ENCODE measurements at regions not wholly inside any gene's neighbourhood (a gene's known extent, or its start where the extent isn't known, plus 50 kb on each side); places are given as distances from the start of the nearest gene placed in this dataset.

DNA sequence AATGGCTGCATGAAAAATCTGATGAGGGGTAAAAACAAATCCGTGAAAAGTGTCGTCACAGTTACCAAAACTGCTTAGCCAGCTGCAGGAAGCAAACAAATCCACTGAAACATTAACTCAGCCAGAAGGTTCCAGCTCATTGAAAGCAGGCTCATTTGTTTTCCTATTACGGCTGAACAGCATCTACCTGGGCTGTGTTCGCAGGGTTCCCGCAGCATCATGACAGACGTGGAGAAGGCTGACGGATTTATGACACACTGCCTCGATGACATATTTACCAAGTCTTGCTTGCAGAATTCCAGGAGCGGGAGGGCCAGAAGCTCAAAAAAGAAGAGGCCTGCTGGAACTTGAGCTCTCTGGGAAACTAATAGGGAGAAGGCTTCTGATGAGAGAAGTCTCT, 781.1 kb downstream of the RAB28 start:
- no peak for TF ChIP-seq TAF1 (IDR thresholded peaks at IDR 0.05; ENCODE audit: borderline replicate concordance, insufficient read depth, low read length)
- TF ChIP-seq, protein P1, sequence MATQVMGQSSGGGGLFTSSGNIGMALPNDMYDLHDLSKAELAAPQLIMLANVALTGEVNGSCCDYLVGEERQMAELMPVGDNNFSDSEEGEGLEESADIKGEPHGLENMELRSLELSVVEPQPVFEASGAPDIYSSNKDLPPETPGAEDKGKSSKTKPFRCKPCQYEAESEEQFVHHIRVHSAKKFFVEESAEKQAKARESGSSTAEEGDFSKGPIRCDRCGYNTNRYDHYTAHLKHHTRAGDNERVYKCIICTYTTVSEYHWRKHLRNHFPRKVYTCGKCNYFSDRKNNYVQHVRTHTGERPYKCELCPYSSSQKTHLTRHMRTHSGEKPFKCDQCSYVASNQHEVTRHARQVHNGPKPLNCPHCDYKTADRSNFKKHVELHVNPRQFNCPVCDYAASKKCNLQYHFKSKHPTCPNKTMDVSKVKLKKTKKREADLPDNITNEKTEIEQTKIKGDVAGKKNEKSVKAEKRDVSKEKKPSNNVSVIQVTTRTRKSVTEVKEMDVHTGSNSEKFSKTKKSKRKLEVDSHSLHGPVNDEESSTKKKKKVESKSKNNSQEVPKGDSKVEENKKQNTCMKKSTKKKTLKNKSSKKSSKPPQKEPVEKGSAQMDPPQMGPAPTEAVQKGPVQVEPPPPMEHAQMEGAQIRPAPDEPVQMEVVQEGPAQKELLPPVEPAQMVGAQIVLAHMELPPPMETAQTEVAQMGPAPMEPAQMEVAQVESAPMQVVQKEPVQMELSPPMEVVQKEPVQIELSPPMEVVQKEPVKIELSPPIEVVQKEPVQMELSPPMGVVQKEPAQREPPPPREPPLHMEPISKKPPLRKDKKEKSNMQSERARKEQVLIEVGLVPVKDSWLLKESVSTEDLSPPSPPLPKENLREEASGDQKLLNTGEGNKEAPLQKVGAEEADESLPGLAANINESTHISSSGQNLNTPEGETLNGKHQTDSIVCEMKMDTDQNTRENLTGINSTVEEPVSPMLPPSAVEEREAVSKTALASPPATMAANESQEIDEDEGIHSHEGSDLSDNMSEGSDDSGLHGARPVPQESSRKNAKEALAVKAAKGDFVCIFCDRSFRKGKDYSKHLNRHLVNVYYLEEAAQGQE (IDR thresholded peaks at IDR 0.05; ENCODE audit: insufficient read depth in 1 of 2, low read depth in 2 of 2, low read length in 2 of 2): no peak
- no peak for TF ChIP-seq SIN3A (IDR thresholded peaks at IDR 0.05; ENCODE audit: borderline replicate concordance, insufficient read depth, low read length)
- TF ChIP-seq FOXP2 (optimal IDR thresholded peaks at IDR 0.05; ENCODE audit: borderline replicate concordance, extremely low read depth, extremely low read length, insufficient read depth): no peak
- TF ChIP-seq POLR2AphosphoS5 (IDR thresholded peaks at IDR 0.05; ENCODE audit: low read depth, low read length): no peak

DNA sequence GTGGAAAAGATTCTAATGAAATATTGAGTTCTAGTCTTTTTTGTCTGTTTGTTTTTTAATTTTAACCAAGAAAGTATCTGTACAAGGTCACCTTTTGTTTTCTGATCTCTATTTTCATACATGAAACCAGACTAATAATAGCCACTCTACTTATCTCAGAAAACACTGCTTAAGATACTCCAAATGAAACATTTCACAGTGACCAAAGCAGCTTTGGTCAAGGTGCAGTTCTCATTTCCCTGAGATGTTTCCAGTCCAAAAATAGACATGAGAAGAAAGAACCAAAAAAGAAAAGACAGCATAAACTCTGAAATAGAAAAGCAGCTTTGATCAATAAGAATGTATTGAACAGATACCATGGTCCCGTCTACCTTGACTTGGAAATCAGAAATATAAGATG, 782.8 kb downstream of the RAB28 start:
- TF ChIP-seq TAF1 (IDR thresholded peaks at IDR 0.05; ENCODE audit: borderline replicate concordance, insufficient read depth, low read length) (no peak), POLR2AphosphoS5 (IDR thresholded peaks at IDR 0.05; ENCODE audit: low read depth, low read length) (no peak), FOXP2 (optimal IDR thresholded peaks at IDR 0.05; ENCODE audit: borderline replicate concordance, extremely low read depth, extremely low read length, insufficient read depth) (no peak), SIN3A (IDR thresholded peaks at IDR 0.05; ENCODE audit: borderline replicate concordance, insufficient read depth, low read length) (no peak)
- TF ChIP-seq, protein P1 (IDR thresholded peaks at IDR 0.05; ENCODE audit: insufficient read depth in 1 of 2, low read depth in 2 of 2, low read length in 2 of 2): no peak

DNA sequence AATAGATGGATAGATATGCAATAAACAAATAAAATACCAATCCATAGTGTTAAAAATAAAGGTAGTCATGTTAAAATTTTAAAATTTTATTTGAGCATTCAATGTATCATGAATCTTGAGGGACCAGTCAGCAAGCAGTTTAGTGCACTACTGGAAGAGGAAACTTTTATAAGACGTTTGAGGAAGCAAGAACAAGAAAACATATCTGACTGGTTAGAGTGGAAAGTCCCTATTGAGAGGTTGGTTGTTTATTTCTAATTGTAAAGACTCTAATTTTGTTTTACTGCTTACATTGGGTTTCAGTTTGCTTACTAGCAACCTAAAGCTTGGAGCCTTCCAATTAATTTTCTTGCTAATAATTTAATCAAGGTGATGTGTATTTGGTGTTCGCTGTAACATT, 786.2 kb downstream of the RAB28 start:
- TF ChIP-seq POLR2AphosphoS5 (IDR thresholded peaks at IDR 0.05; ENCODE audit: low read depth, low read length) (no peak), TAF1 (IDR thresholded peaks at IDR 0.05; ENCODE audit: borderline replicate concordance, insufficient read depth, low read length) (no peak), FOXP2 (optimal IDR thresholded peaks at IDR 0.05; ENCODE audit: borderline replicate concordance, extremely low read depth, extremely low read length, insufficient read depth) (no peak), SIN3A (IDR thresholded peaks at IDR 0.05; ENCODE audit: borderline replicate concordance, insufficient read depth, low read length) (no peak)

DNA sequence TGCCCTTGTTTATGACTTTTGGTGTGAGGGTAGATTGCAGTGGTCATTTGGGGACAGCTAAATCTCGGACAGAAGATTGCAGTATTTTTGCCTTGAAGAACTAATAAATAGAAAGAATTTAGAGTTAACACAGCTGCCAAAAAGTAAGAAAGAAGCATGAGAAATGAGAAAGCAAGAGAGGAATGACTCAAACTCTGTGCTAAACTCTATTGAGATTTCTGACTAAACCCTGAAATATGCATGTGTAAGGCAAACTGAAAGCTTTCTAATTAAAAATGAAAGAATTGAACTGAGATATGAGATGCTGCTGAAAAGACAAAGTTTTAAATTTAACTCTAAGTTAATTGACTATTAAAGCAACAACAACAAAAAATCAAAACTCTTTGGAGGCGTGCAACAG, 791.3 kb downstream of the RAB28 start:
- TF ChIP-seq POLR2AphosphoS5 (IDR thresholded peaks at IDR 0.05; ENCODE audit: low read depth, low read length): no peak
- TF ChIP-seq, protein P1 (IDR thresholded peaks at IDR 0.05; ENCODE audit: insufficient read depth in 1 of 2, low read depth in 2 of 2, low read length in 2 of 2): no peak
- TF ChIP-seq TAF1 (IDR thresholded peaks at IDR 0.05; ENCODE audit: borderline replicate concordance, insufficient read depth, low read length): no peak
- no peak for TF ChIP-seq SIN3A (IDR thresholded peaks at IDR 0.05; ENCODE audit: borderline replicate concordance, insufficient read depth, low read length)
- TF ChIP-seq FOXP2 (optimal IDR thresholded peaks at IDR 0.05; ENCODE audit: borderline replicate concordance, extremely low read depth, extremely low read length, insufficient read depth): no peak

DNA sequence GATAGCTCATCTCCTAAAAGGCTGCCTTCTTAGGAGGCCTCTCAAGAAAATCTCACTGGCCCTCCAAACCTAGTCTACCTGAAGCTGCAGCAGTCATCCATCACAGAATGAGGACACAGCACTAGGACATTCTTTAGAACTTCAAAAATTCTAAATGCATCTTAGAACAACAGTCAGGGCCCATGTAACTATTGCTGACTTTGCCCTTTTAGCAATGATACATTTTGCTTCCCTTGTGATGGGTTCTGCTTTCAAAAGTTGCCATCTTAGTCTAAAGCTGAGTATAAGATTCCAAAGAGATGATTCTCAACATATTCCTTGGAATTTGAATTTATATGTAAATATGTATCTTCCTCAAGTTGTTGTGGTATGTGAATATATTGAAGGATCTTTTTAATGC, 793.0 kb downstream of the RAB28 start:
- TF ChIP-seq TAF1 (IDR thresholded peaks at IDR 0.05; ENCODE audit: borderline replicate concordance, insufficient read depth, low read length) (no peak), SIN3A (IDR thresholded peaks at IDR 0.05; ENCODE audit: borderline replicate concordance, insufficient read depth, low read length) (no peak), FOXP2 (optimal IDR thresholded peaks at IDR 0.05; ENCODE audit: borderline replicate concordance, extremely low read depth, extremely low read length, insufficient read depth) (no peak), POLR2AphosphoS5 (IDR thresholded peaks at IDR 0.05; ENCODE audit: low read depth, low read length) (no peak)
- TF ChIP-seq, protein P1 (IDR thresholded peaks at IDR 0.05; ENCODE audit: insufficient read depth in 1 of 2, low read depth in 2 of 2, low read length in 2 of 2): no peak
